CD8-positive, alpha-beta memory T cell (primary cell): ENCODE measurements at regions not wholly inside any gene's neighbourhood (a gene's known extent, or its start where the extent isn't known, plus 50 kb on each side); places are given as distances from the start of the nearest gene placed in this dataset.

Experiments
- CTCF ChIA-PET: fragments of 350-600 bp; sonication (Branson Sonifier 250); formaldehyde crosslinking; loops from one replicate; lab custom pipeline; 2021; ENCODE audit warnings: antibody characterized with exemption; lab: Charles Lee
- POLR2A ChIA-PET: fragments of 350-600 bp; sonication (Branson Sonifier 250); formaldehyde crosslinking; loops from one replicate; lab custom pipeline; 2021; ENCODE audit warnings: antibody characterized with exemption; lab: Charles Lee
- DNase-seq, 5 donors: peaks; one replicate each; pipeline versions ENCODE4 v3.0.0 to v3.0.0-alpha.2; 2020 to 2022; ENCODE audit warnings: mixed read lengths in 1 of 5
- H3K27ac ChIP-seq: one replicate; pipeline ENCODE4 v1.7.0; 2013; ENCODE audit warnings: low read depth, mild to moderate bottlenecking, low read length, moderate library complexity
- H3K27me3 ChIP-seq: 2 replicates; pipeline ENCODE4 v1.7.0; 2013; ENCODE audit warnings: low read length, mild to moderate bottlenecking; ENCODE audit not compliant: insufficient read depth, poor library complexity, severe bottlenecking
- H3K36me3 ChIP-seq: 2 replicates; pipeline ENCODE4 v1.7.0; 2013; ENCODE audit warnings: mild to moderate bottlenecking, low read length, moderate library complexity; ENCODE audit not compliant: insufficient read depth
- H3K4me1 ChIP-seq: 2 replicates; pipeline ENCODE4 v1.7.0; 2013; ENCODE audit warnings: mild to moderate bottlenecking, low read length, moderate library complexity; ENCODE audit not compliant: insufficient read depth
- H3K4me3 ChIP-seq: 2 replicates; pipeline ENCODE4 v1.7.0; 2013; ENCODE audit warnings: mild to moderate bottlenecking, low read length
- H3K9me3 ChIP-seq: 2 replicates; pipeline ENCODE4 v1.7.0; 2013; ENCODE audit warnings: mild to moderate bottlenecking, low read length
- H3K27ac Mint-ChIP-seq, 8 donors: one replicate each; pipeline ENCODE4 v1.8.0; 2020 to 2021; ENCODE audit warnings: mixed read lengths in 8 of 8, mild to moderate bottlenecking in 6 of 8, inconsistent platforms in 3 of 8, moderate library complexity in 3 of 8
- H3K27me3 Mint-ChIP-seq, 2 donors: one replicate each; pipeline ENCODE4 v1.8.0; 2020 to 2021; ENCODE audit warnings: mixed read lengths in 2 of 2, mild to moderate bottlenecking in 1 of 2, moderate library complexity in 1 of 2
- H3K36me3 Mint-ChIP-seq, 3 donors: one replicate each; pipeline ENCODE4 v1.8.0; 2020 to 2021; ENCODE audit warnings: mixed read lengths in 3 of 3, inconsistent platforms in 1 of 3, mild to moderate bottlenecking in 1 of 3
- H3K4me1 Mint-ChIP-seq, 3 donors: one replicate each; pipeline ENCODE4 v1.8.0; 2020 to 2021; ENCODE audit warnings: mixed read lengths in 3 of 3, inconsistent platforms in 1 of 3, mild to moderate bottlenecking in 1 of 3
- H3K4me3 Mint-ChIP-seq, 7 donors: one replicate each; pipeline ENCODE4 v1.8.0; 2020 to 2021; ENCODE audit warnings: mixed read lengths in 7 of 7, mild to moderate bottlenecking in 6 of 7, moderate library complexity in 4 of 7, inconsistent platforms in 2 of 7
- H3K9me3 Mint-ChIP-seq, 5 donors: one replicate each; pipeline ENCODE4 v1.8.0; 2020 to 2022; ENCODE audit warnings: mixed read lengths in 5 of 5, mild to moderate bottlenecking in 3 of 5, moderate library complexity in 2 of 5, inconsistent platforms in 1 of 5

DNA sequence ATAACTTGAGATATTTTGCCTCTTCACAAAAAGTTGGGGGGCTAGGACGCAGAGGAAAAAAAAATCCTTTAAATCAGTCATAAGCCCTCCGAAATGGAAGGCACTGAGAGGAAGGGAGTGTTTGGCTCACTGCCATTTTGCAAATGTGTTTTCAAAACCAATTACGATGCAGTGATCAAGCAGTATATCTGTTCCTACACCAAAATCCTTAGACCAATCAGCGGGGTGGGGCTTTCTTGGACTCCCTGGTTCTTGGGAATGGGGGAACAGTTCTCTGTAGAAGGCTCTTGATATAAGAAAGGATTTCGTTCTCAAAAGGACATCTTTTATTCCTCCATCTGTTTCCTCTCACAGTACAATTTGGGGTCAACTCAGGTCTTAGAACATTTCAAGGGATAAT is 478.6 kb upstream of the JARID2 start:
- peaks cover 1 to 7% of the 10 kb centered on the region in 2 donors for H3K27me3 Mint-ChIP-seq
- Histone ChIP-seq H3K27ac (no peak overlapping the region), H3K4me3 (no peak overlapping the region), H3K27me3 (no peaks in the 10 kb centered on the region), H3K36me3 (no peaks in the 10 kb centered on the region), H3K9me3 (no peaks in the 10 kb centered on the region), H3K4me1 (no peaks in the 10 kb centered on the region)
- peaks cover 0 to 3% (median 0%) of the 10 kb centered on the region in 3 donors for H3K36me3 Mint-ChIP-seq
- POLR2A ChIA-PET, result no interaction called here
- no peaks in the 10 kb centered on the region for H3K4me1 Mint-ChIP-seq
- CTCF ChIA-PET, result no interaction called here
- no peaks in the 10 kb centered on the region for H3K9me3 Mint-ChIP-seq
- no peak overlapping the region for H3K4me3 Mint-ChIP-seq
- DNase-seq, result no peak
- no peak overlapping the region for H3K27ac Mint-ChIP-seq

DNA sequence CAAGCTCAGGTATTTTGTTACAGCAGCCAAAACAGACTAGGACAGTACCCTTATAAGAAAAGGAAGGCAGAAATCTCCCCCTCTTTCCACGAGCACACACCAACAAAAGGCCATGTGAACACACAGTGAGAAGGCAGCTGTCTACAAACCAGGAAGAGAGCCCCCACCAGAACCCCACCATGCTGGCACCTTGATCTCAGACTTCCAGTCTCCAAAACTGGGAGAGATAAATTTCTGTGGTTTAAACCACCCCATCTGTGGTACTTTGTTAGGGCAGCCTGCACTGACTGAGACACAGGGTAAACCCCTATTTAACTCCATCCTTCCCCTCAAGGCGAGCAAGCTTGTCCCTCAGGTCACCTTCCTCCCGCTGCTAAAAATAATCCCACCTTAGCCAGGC is 475.8 kb upstream of the JARID2 start:
- Histone ChIP-seq H3K9me3 (no peaks in the 10 kb centered on the region), H3K27me3 (no peaks in the 10 kb centered on the region), H3K4me3 (no peak overlapping the region), H3K27ac (no peak overlapping the region), H3K4me1 (no peaks in the 10 kb centered on the region), H3K36me3 (no peaks in the 10 kb centered on the region)
- Mint-ChIP-seq H3K27ac (peak overlapping the region in 1 of 8 donors; percentile 38), H3K4me1 (no peaks in the 10 kb centered on the region), H3K9me3 (no peaks in the 10 kb centered on the region), H3K36me3 (peaks cover 0 to 3% (median 0%) of the 10 kb centered on the region in 3 donors), H3K27me3 (peaks cover 4 to 7% of the 10 kb centered on the region in 2 donors), H3K4me3 (no peak overlapping the region)
- ChIA-PET CTCF (no interaction called here), POLR2A (no interaction called here)
- no peak for DNase-seq

DNA sequence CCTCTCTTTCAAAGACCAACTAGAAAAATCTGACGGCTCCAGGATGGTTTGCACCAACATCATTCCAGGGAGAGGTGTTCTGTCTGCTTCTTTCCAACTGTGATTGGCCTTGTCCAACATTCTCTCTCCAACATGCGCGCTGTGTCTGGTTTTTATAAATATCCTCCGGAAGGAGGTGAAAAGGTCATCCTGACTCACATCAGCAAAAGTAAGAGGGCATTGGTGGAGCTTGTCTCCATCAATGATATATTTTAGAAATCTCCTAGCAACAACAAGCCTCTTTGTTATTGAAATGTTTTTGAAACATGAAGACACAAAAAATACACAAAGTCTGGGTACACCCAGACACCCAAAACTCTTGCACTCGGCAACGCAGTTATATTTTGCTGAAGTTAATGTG is 475.3 kb upstream of the JARID2 start:
- Mint-ChIP-seq H3K27me3 (peaks cover 4 to 10% of the 10 kb centered on the region in 2 donors), H3K9me3 (no peaks in the 10 kb centered on the region), H3K4me1 (no peaks in the 10 kb centered on the region), H3K36me3 (peaks cover 0 to 3% (median 0%) of the 10 kb centered on the region in 3 donors), H3K27ac (peak overlapping the region in 1 of 8 donors; percentile 38), H3K4me3 (no peak overlapping the region)
- H3K36me3 ChIP-seq, result no peaks in the 10 kb centered on the region
- no peak overlapping the region for H3K27ac ChIP-seq
- ChIA-PET CTCF (no interaction called here), POLR2A (no interaction called here)
- H3K27me3 ChIP-seq, result no peaks in the 10 kb centered on the region
- no peak overlapping the region for H3K4me3 ChIP-seq
- no peak for DNase-seq
- H3K9me3 ChIP-seq, result no peaks in the 10 kb centered on the region
- H3K4me1 ChIP-seq, result no peaks in the 10 kb centered on the region

DNA sequence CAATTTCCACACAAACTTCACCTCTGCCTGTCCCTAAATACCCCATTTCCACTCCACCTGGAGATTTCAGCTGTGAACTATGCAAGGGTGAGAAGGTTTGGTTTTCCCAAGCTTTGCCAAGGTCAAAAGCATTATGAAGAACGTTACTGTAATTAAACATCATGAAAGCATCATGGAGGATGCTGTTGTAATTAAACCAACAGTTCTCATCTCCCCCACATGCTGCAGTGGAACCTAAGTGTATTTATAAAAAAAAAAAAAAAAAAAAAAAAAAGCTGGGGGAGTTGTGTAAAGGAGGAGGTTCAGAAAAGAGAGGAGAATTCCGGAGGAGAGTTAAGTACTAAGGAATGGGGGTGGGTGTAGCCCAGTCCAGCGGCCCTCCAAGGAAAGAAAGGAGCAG is 474.9 kb upstream of the JARID2 start:
- Histone ChIP-seq H3K27me3 (no peaks in the 10 kb centered on the region), H3K4me3 (no peak overlapping the region), H3K27ac (no peak overlapping the region), H3K9me3 (no peaks in the 10 kb centered on the region), H3K4me1 (no peaks in the 10 kb centered on the region), H3K36me3 (no peaks in the 10 kb centered on the region)
- H3K4me3 Mint-ChIP-seq, result no peak overlapping the region
- ChIA-PET CTCF (no interaction called here), POLR2A (no interaction called here)
- H3K36me3 Mint-ChIP-seq, result peaks cover 0 to 3% (median 0%) of the 10 kb centered on the region in 3 donors
- no peaks in the 10 kb centered on the region for H3K4me1 Mint-ChIP-seq
- H3K9me3 Mint-ChIP-seq, result no peaks in the 10 kb centered on the region
- no peak overlapping the region for H3K27ac Mint-ChIP-seq
- no peak for DNase-seq
- H3K27me3 Mint-ChIP-seq, result peaks cover 4 to 12% of the 10 kb centered on the region in 2 donors

DNA sequence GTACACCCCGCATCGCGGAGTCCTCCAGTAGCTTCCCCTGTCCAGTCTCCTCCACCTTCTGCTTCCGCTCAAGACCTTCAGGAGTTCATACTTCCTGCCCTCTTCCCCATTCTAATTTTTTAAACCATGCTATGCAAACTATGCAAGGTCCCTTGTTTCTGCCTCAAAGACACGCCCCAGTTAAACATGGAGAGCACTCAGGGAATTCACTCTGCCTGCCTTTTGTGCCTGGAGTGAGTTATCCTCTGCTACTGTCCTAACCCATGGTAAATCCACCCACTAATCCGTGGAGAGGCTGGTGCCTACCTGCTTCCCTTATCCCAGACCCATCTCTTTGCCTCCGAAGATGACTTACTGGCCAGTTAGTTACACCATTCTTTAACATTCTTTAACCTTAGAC is 473.7 kb upstream of the JARID2 start:
- ChIA-PET CTCF (no interaction called here), POLR2A (no interaction called here)
- Histone ChIP-seq H3K4me3 (no peak overlapping the region), H3K4me1 (no peaks in the 10 kb centered on the region), H3K9me3 (no peaks in the 10 kb centered on the region), H3K27ac (no peak overlapping the region), H3K36me3 (no peaks in the 10 kb centered on the region), H3K27me3 (no peaks in the 10 kb centered on the region)
- H3K4me3 Mint-ChIP-seq, result no peak overlapping the region
- H3K9me3 Mint-ChIP-seq, result no peaks in the 10 kb centered on the region
- no peak overlapping the region for H3K27ac Mint-ChIP-seq
- no peaks in the 10 kb centered on the region for H3K4me1 Mint-ChIP-seq
- no peak for DNase-seq
- H3K36me3 Mint-ChIP-seq, result peaks cover 0 to 3% (median 0%) of the 10 kb centered on the region in 3 donors
- peaks cover 4 to 14% of the 10 kb centered on the region in 2 donors for H3K27me3 Mint-ChIP-seq

DNA sequence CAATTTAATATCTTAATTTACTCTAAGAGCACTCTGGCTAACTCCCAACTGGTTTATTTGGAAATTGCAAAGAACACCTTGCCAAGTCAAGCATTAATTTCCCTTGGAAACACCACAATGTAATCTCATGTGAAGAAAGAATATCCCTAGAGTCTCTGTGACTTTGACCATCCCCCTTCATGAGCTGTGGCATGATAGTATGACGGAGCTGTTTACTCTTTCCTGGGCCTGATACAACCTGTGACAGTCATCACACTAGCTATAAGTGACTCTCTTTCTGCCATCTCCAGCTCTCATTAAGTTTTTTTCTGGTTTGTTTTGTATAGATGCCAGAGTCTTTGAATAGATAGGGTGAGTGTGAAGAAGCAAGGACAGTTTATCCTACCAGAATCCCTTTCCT is 470.3 kb upstream of the JARID2 start:
- H3K27me3 ChIP-seq, result no peaks in the 10 kb centered on the region
- H3K4me3 Mint-ChIP-seq, result no peak overlapping the region
- ChIA-PET POLR2A (no interaction called here), CTCF (no interaction called here)
- H3K9me3 ChIP-seq, result no peaks in the 10 kb centered on the region
- H3K27ac Mint-ChIP-seq, result no peak overlapping the region
- H3K4me3 ChIP-seq, result no peak overlapping the region
- H3K36me3 ChIP-seq, result no peaks in the 10 kb centered on the region
- no peaks in the 10 kb centered on the region for H3K4me1 ChIP-seq
- H3K9me3 Mint-ChIP-seq, result no peaks in the 10 kb centered on the region
- H3K4me1 Mint-ChIP-seq, result no peaks in the 10 kb centered on the region
- no peaks in the 10 kb centered on the region for H3K36me3 Mint-ChIP-seq
- no peak for DNase-seq
- H3K27me3 Mint-ChIP-seq, result peaks cover 4 to 19% of the 10 kb centered on the region in 2 donors
- no peak overlapping the region for H3K27ac ChIP-seq

DNA sequence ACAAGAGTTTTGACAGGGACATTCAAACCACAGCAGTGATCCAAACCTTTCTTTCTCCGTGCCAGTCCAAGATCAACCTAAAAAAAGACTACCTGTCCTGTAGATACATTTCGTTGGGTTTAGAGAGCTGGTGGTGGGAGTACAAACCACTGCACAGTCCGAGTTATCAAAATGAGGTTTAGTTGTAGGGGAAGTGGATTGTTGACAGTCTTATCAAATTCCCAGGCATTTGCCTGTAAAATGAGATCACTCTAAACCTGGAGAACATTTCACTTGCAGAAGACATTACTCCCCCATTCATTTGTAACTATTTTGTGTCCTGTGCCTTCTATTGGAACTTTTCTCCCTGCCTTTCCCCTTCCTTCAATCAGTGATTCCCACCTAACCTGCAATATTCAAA is 469.6 kb upstream of the JARID2 start:
- Mint-ChIP-seq H3K4me1 (no peaks in the 10 kb centered on the region), H3K36me3 (no peaks in the 10 kb centered on the region), H3K9me3 (no peaks in the 10 kb centered on the region), H3K27me3 (peaks cover 4 to 19% of the 10 kb centered on the region in 2 donors), H3K27ac (no peak overlapping the region), H3K4me3 (no peak overlapping the region)
- Histone ChIP-seq H3K27ac (no peak overlapping the region), H3K36me3 (no peaks in the 10 kb centered on the region), H3K27me3 (no peaks in the 10 kb centered on the region), H3K9me3 (no peaks in the 10 kb centered on the region), H3K4me1 (no peaks in the 10 kb centered on the region), H3K4me3 (no peak overlapping the region)
- CTCF ChIA-PET, result no interaction called here
- POLR2A ChIA-PET, result no interaction called here
- no peak for DNase-seq

DNA sequence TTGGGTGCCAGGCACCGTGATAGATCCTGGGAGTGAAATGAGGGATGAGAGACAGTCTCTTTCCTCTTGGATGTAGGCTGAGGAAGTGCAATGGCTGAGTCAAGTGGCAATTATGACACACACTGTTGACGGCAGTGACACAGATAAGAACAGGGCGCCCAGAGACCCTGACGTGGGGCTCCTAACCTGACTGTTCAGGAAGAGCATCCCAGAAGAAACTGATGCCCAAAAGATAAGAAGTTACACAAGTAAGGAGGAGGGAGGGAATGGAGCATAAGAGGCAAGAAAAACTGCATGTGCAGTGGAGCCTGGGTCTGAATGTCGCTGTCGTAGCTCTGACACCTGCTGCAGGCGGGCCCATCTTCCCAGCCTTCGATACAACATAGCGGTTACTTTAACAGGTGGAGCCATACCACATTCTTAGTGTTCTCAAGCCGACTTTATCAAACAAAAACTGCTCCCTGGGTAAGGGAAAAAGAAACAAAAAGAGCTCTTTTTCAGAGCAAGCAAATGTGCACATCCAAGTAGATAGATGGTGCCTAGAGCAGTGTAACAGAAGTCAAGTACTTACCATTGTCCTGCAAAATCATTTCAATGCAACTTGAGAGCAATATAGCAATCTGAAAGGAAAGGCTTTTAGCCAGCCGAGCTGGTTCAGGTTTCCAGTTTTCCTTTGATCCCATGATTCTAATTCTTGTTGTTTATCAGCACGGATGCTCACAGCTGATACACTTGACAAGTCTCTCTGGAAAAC is 463.9 kb upstream of the JARID2 start:
- Mint-ChIP-seq H3K9me3 (peaks cover 0 to 2% (median 0%) of the 10 kb centered on the region in 5 donors), H3K4me1 (peaks cover 3 to 16% (median 13%) of the 10 kb centered on the region in 3 donors), H3K4me3 (no peak overlapping the region), H3K27ac (no peak overlapping the region), H3K27me3 (peaks cover 0 to 9% of the 10 kb centered on the region in 2 donors), H3K36me3 (no peaks in the 10 kb centered on the region)
- Histone ChIP-seq H3K9me3 (no peaks in the 10 kb centered on the region), H3K27me3 (no peaks in the 10 kb centered on the region), H3K27ac (no peak overlapping the region), H3K4me1 (peaks cover 7% of the 10 kb centered on the region), H3K36me3 (no peaks in the 10 kb centered on the region), H3K4me3 (no peak overlapping the region)
- POLR2A ChIA-PET, result no interaction called here
- DNase-seq, result no peak
- CTCF ChIA-PET, result no interaction called here
